ENCODE measurements at regions not wholly inside any gene's neighbourhood (a gene's known extent, or its start where the extent isn't known, plus 50 kb on each side); places are given as distances from the start of the nearest gene placed in this dataset.
"Not testable (repeated sequence)": the region's sequence is repeated elsewhere in the genome, so short reads cannot be mapped to it uniquely, and the experiment has no call there.

- DNase-seq (ENCODE audit: insufficient read length, low spot score) (no peak), FAIRE-seq (no peak)
Observed at GRCh38 chr7:83749495-83749894, 100.6 kb upstream of the SEMA3E start.

DNA sequence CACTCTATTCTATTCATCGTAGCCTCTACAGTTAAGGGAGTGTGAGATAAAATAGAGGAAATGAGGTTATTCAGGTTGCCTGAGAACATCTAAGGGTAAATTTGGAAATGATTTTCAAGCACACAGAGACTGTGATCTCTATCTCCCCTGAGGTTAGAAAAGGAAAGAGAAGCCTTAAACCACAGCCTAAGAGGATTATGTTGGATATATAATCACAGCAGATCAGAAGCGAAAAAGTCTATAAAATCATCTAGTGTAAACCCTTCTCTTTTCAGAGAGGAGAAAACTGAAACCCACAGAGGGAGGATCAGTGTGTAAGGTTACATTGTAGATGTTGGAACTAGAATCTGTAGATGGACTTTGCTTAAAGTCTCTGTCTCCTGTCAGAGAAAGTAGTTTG is 90.6 kb upstream of the SEMA3E start:
- DNase-seq (ENCODE audit: insufficient read length, low spot score) (no peak), FAIRE-seq (no peak)

DNA sequence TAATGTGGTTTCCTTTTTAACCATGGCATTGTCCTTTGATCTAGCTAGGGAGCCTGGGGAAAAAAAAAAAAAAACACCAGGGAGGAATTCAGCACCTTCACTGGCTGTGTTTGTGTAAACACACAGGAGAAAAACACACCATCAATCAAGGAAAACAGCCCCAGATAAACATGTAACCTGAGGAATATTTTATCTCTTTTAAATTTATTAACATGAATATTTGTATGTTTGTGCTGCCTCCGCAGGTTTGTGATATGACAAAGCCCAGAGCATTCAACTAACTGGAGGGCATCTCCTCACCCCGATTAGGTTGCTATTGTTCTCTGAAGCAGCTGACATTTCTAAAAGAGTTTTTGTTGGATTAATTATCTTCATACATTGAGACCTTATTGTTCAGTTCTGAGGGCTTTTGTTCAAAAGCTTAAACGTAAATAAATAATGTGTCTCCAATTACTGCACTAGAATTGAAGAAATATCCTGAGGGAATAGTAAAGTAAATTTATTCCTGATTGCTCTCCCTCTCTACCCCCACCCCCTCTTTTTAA is 89.4 kb upstream of the SEMA3E start:
- FAIRE-seq = no peak

GRCh38 chr7:83732305-83732704 is 83.4 kb upstream of the SEMA3E start:
- no peak for DNase-seq (ENCODE audit: insufficient read length, low spot score)

More for the DNA sequence above, 89.4 kb upstream of the SEMA3E start:
- DNase-seq (ENCODE audit: insufficient read length, low spot score) = no peak

DNA sequence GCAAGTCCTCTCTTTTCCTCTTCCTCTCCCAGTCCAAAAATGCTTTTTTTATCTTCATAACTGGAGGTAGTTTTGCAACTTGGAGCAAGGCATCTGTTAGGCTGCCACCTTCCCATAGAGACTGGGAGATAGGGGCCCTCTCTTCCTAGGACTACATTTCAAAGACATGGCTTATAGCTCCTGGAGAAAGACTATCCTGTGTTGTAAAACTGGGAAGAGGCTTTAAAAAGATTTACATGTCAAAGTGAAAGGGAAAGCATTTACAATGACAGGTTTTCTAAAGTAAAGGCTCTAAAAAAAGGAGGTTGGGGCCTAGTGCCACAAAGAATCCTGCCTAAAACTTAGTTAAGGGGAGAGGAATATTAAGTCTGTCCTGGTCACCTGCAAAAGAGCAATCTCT is 82.2 kb upstream of the SEMA3E start:
- DNase-seq (ENCODE audit: insufficient read length, low spot score) (no peak), FAIRE-seq (no peak)

More at GRCh38 chr7:83732305-83732704, 83.4 kb upstream of the SEMA3E start:
- FAIRE-seq = no peak

- not testable (repeated sequence) for DNase-seq (ENCODE audit: insufficient read length, low spot score); FAIRE-seq
Observed at GRCh38 chr7:83716923-83717322, 68.0 kb upstream of the SEMA3E start.

DNA sequence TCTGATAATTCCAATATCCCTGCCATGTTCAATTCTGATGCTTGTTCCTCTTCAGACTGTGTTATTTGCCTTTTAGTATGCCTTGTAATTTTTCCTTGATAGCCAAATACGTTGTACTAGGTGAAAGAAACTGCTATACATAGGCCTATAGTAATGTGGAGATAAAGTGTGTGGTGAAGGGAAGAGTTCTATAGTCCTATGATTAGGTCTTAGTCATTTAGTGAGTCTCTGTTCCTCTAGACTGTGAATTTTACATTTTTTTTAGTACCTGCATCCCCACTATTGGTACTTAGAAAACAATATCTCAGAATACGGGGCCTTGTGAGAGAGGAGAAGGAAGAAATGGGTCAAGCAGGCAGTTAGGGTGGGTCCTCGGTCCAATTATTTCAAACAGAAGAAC is 59.6 kb upstream of the SEMA3E start:
- DNase-seq (ENCODE audit: insufficient read length, low spot score) (no peak), FAIRE-seq (no peak)

- FAIRE-seq = no peak
- DNase-seq (ENCODE audit: insufficient read length, low spot score) = no peak
Observed at GRCh38 chr7:83704564-83704963, 55.6 kb upstream of the SEMA3E start.

DNA sequence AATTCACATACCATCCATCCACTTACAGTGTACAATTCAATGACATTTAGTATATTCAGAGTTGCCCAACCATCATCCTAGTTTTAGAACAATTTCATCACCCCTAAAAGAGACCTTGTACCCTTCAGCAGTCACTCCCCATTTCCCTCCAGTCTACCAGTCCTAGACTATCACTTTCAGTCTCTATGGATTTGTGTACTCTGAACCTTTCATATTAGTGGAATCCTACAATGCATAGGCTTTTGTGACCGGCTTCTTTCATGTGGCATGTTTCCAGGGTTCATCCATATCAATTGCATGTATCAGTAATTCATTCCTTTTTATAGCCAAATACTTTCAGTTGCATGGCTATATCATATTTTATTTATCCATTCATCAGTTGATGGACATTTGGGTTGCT is 53.5 kb upstream of the SEMA3E start:
- FAIRE-seq = no peak
- DNase-seq (ENCODE audit: insufficient read length, low spot score) = no peak

GRCh38 chr7:83701736-83702135 is 52.8 kb upstream of the SEMA3E start:
- no peak for FAIRE-seq
- DNase-seq (ENCODE audit: insufficient read length, low spot score) = no peak
